ENCODE measurements at regions not wholly inside any gene's neighbourhood (a gene's known extent, or its start where the extent isn't known, plus 50 kb on each side); places are given as distances from the start of the nearest gene placed in this dataset.

GRCh38 chr21:45354970-45355369 lies 50.0 kb upstream of the COL18A1 start:
- TF ChIP-seq EZH2 (IDR thresholded peaks at IDR 0.05) (no peak), POLR2AphosphoS5 (IDR thresholded peaks at IDR 0.05; ENCODE audit: borderline replicate concordance, low read depth, low read length) (no peak), FOXP2 (optimal IDR thresholded peaks at IDR 0.05; ENCODE audit: control extremely low read depth, extremely low read length, insufficient read depth) (no peak)
